Progenitor cell of endocrine pancreas (in vitro differentiated cells): ENCODE measurements at regions not wholly inside any gene's neighbourhood (a gene's known extent, or its start where the extent isn't known, plus 50 kb on each side); places are given as distances from the start of the nearest gene placed in this dataset.

ENCODE experiments used
- DNase-seq: peaks from one replicate; pipeline ENCODE4 v3.0.0; 2021; ENCODE audit warnings: low spot score; ENCODE audit not compliant: unreplicated experiment
- H3K27ac Mint-ChIP-seq: 2 replicates; pipeline ENCODE4 v1.8.0; 2021; ENCODE audit warnings: mild to moderate bottlenecking, moderate library complexity, mixed read lengths
- H3K27me3 Mint-ChIP-seq: 2 replicates; pipeline ENCODE4 v1.8.0; 2021; ENCODE audit warnings: mixed read lengths
- H3K36me3 Mint-ChIP-seq: 2 replicates; pipeline ENCODE4 v1.8.0; 2022; ENCODE audit warnings: mixed read lengths; ENCODE audit not compliant: insufficient read depth
- H3K4me1 Mint-ChIP-seq: 2 replicates; pipeline ENCODE4 v1.8.0; 2021; ENCODE audit warnings: low read depth, mixed read lengths
- H3K4me3 Mint-ChIP-seq: 2 replicates; pipeline ENCODE4 v1.8.0; 2021; ENCODE audit warnings: low read depth, mild to moderate bottlenecking, moderate library complexity, mixed read lengths
- H3K9me3 Mint-ChIP-seq: 2 replicates; pipeline ENCODE4 v1.8.0; 2021; ENCODE audit warnings: low read depth, mixed read lengths
- CTCF ChIP-seq: fragments of 200-600 bp; sonication (generic); IDR thresholded peaks from one replicate; pipeline ENCODE4 v1.5.0; 2021; ENCODE audit warnings: antibody characterized with exemption, mild to moderate bottlenecking; ENCODE audit not compliant: unreplicated experiment

GRCh38 chr21:16585896-16586295, 856.1 kb downstream of the USP25 start:
- no peaks in the 10 kb centered on the region for H3K36me3 Mint-ChIP-seq
- peaks cover 1% of the 10 kb centered on the region for H3K4me1 Mint-ChIP-seq
- DNase-seq = no peak
- H3K27ac Mint-ChIP-seq = no peak overlapping the region
- H3K27me3 Mint-ChIP-seq = no peaks in the 10 kb centered on the region
- H3K9me3 Mint-ChIP-seq = no peaks in the 10 kb centered on the region
- H3K4me3 Mint-ChIP-seq = no peak overlapping the region
- no peak for TF ChIP-seq CTCF

GRCh38 chr21:16587141-16587581, 857.4 kb downstream of the USP25 start:
- H3K27me3 Mint-ChIP-seq = no peaks in the 10 kb centered on the region
- no peak for DNase-seq
- H3K27ac Mint-ChIP-seq = no peak overlapping the region

GRCh38 chr21:16587681-16588375, 858.0 kb downstream of the USP25 start:
- H3K36me3 Mint-ChIP-seq = no peaks in the 10 kb centered on the region
- no peaks in the 10 kb centered on the region for H3K4me1 Mint-ChIP-seq
- no peak for TF ChIP-seq CTCF
- no peak for DNase-seq
- H3K27me3 Mint-ChIP-seq = no peaks in the 10 kb centered on the region
- no peaks in the 10 kb centered on the region for H3K9me3 Mint-ChIP-seq
- H3K4me3 Mint-ChIP-seq = no peak overlapping the region
- no peak overlapping the region for H3K27ac Mint-ChIP-seq

More at GRCh38 chr21:16587141-16587581, 857.4 kb downstream of the USP25 start:
- TF ChIP-seq CTCF = no peak
- no peak overlapping the region for H3K4me3 Mint-ChIP-seq
- no peaks in the 10 kb centered on the region for H3K4me1 Mint-ChIP-seq
- no peaks in the 10 kb centered on the region for H3K36me3 Mint-ChIP-seq
- H3K9me3 Mint-ChIP-seq = no peaks in the 10 kb centered on the region

GRCh38 chr21:16588433-16588860, 858.7 kb downstream of the USP25 start:
- Mint-ChIP-seq H3K4me3 (no peak overlapping the region), H3K27me3 (no peaks in the 10 kb centered on the region), H3K4me1 (no peaks in the 10 kb centered on the region), H3K27ac (no peak overlapping the region), H3K36me3 (no peaks in the 10 kb centered on the region), H3K9me3 (no peaks in the 10 kb centered on the region)
- TF ChIP-seq CTCF = no peak
- DNase-seq = peak; percentile 20

- no peaks in the 10 kb centered on the region for H3K9me3 Mint-ChIP-seq
- H3K27ac Mint-ChIP-seq = no peak overlapping the region
- H3K36me3 Mint-ChIP-seq = no peaks in the 10 kb centered on the region
- H3K4me1 Mint-ChIP-seq = no peaks in the 10 kb centered on the region
- TF ChIP-seq CTCF = no peak
- H3K4me3 Mint-ChIP-seq = no peak overlapping the region
- no peaks in the 10 kb centered on the region for H3K27me3 Mint-ChIP-seq
- no peak for DNase-seq
Measured at GRCh38 chr21:16589006-16589898, 859.5 kb downstream of the USP25 start.
